HG03066 (cell line): ENCODE measurements at regions not wholly inside any gene's neighbourhood (a gene's known extent, or its start where the extent isn't known, plus 50 kb on each side); places are given as distances from the start of the nearest gene placed in this dataset.
"Not testable (repeated sequence)": the region's sequence is repeated elsewhere in the genome, so short reads cannot be mapped to it uniquely, and the experiment has no call there.

Experiments
- ATAC-seq: cut with Tn5 transposase; IDR thresholded peaks from one replicate; pipeline ENCODE4 v1.9.1; 2021; ENCODE audit warnings: low read depth; ENCODE audit not compliant: unreplicated experiment

DNA sequence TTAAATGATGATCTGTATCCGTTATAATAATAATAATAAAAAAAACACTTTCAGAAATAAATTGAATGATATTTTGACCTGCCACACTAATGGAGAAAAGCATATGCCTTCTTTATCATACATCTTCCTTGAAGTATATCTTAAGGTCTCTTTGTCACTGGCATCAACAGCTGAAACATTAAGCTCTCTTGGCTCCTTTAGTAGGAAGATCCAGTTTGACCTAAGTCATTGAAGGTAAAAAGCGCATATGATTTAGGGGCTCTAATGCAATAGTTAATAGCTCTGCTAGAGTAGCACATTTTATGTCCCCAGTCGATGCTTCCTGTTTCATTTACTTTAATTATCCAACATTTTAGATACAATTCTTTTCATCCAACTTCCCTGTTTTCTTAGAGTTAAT is 1010.8 kb downstream of the STPG2 start:
- ATAC-seq, result no peak

DNA sequence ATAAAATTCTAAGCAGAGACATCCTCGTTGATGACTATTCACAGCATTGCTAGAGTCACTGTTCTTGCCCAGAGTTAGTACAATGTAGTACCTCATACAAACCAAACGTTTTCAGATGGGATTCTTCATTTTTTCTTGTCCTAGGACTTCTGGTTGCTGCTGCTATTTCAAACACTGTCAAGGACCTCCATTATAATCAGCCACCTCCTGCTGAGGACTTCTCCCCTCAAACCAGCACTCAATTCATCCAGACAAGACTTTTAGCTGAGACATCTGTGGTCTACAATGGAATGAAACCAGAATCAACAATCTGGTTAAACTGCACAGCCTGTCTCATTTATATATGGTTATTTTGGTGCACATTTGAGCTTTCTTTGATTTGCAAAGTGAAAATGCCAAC is 1008.8 kb downstream of the STPG2 start:
- no peak for ATAC-seq

DNA sequence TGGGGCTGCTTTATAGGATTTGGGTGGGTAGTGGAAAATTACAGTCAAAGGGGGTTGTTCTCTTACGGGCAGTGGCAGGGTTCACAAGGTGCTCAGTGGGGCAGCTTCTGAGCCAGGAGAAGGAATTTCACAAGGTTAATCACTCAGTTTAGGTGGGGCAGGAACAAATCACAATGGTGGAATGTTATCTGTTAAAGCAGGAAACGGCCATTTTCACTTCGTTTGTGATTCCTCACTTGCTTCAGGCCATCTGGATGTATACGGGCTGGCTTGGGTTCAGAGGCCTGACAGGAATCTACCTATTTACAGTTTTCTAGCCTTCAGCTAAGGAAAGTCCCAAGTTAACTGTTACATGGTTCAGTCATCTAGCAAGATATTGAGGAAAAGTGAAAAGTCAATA is 1003.5 kb downstream of the STPG2 start:
- no peak for ATAC-seq

DNA sequence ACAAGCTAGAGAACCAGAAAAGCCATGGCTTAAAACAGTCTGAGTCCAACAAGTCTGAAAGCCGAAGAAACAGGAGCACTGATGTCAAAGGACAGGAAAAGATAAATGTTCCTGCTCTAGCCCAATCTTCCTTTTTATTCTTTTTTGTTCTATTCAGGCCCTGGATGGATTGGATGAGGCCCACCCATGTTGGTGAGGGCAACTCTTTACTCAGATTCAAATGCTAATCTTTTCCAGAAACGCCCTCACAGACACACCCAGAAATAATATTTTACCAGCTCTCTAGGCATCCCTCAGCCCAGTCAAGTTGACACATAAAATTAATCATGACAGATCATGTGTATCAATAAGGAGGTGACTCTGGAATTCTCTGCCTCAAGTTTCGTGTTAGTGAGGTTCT is 1002.7 kb downstream of the STPG2 start:
- ATAC-seq, result no peak

DNA sequence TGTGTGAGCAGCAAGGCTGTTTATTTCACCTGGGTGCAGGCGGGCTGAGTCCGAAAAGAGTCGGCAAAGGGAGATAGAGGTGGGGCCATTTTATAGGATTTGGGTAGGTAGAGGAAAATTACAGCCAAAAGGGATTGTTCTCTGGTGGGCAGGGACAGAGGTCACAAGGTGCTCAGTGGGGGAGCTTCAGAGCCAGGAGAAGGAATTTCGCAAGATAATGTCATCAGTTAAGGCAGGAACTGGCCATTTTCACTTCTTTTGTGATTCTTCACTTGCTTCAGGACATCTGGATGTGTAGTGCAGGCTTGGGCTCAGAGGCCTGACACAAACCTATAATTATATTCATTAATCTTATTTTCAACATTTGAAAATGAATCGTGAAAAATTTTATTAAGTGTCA is 1001.9 kb downstream of the STPG2 start:
- ATAC-seq, result not testable (repeated sequence)

DNA sequence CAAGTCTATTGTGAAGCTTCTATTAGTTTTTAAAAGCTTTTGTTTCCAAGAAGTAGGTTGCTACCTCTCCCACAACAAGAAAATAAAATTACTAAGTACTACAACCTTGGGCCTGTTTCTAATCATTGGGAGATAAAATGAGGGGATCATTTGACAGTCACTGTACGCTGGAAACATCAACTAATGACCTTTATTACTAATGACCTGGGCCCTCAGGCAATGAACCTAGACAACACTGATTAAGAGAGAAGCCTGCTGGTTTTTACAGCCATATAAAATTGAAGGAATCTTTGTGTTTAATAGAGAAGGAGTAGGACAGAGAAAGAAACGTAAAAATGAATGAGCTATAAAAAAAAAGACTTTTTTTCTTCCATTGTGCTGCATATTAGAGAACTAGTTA is 1000.9 kb downstream of the STPG2 start:
- ATAC-seq, result no peak

DNA sequence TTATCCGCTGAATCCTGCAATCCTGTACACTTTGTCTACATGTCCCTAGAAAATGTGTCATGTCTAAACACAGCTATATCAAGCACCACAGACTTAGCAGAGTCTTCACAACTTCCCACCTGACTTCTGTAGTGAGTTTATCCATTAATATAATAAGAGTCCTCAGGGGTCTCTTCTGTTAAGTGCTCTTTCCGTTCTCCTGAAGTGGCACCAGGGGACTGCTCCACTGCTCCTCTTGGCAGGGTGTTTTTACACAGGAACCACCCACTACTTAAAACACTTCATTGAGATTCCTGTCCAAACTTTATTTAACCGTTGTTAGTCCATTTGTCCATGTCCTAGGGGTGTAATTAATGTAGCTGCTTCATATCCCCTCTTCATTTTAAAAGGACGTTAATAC is 1000.4 kb downstream of the STPG2 start:
- no peak for ATAC-seq

DNA sequence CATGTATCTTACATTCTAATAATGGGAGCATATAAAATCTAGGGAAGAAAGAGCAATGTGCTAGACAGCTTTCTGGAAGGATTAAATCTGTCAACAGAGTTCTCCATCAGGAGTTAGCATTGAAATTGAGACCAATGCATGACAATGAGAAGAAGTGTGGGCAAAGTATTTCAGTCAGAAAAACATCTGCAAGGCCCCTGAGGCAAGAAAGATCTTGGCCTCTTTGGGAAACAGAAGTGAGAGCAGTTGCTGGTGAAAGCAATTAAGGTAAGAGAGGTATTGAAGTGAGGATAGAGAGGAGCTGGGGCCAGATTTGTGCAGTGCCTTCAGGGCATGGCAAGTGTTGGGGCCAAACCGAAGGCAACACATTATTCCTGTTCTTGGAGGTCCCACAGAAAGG is 999.1 kb downstream of the STPG2 start:
- no peak for ATAC-seq

DNA sequence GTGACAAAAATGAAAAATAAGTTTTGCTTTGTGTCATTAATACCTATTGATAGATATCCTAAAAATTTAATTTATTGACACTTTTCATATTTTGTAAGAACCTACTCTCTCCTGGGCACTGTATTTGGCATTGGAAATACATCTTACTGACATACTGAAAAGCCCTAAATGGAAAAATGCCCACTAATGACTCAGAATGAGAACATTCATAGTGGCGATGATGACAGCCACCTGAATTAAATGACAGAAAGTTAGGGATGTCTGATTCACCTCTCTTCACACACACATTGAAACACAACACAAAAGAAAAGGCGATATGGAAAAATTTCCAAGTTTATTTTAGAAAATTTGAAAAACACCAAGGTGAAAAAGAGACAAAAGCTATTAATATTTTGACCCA is 992.3 kb downstream of the STPG2 start:
- no peak for ATAC-seq

DNA sequence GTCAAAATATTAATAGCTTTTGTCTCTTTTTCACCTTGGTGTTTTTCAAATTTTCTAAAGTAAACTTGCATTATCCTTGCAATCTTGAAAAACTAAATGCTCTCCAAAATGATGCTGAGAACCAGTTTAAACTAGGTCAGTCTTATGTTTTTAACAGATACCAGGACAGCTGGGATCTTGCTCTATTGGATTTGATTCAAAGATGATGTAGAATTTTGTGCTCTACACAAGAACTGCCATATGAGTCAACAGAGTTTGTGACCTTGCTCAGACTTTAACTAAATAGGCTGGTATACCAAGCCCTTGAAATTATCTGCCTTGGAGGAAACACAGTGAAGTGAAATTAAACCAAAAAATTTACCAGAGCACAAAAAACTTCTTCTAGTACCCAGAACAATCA is 991.1 kb downstream of the STPG2 start:
- ATAC-seq, result no peak

DNA sequence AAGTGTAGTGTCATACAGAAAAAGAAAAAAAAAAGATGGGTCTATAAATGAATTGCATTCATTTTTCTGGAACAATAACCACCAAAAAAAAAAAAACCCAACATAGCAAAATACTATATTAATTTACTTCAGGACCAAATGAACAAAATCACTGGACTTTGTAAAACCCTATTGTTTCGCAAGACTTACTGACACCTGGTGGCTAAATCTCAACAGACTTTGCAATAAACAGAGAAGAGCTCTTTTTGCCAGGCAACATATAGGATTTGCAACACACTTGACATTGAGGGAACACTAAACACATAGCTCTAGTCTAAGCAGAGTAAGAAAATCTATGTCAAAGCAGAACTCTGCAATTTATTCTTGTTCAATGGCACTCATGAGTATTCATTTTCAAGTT is 990.2 kb downstream of the STPG2 start:
- no peak for ATAC-seq

DNA sequence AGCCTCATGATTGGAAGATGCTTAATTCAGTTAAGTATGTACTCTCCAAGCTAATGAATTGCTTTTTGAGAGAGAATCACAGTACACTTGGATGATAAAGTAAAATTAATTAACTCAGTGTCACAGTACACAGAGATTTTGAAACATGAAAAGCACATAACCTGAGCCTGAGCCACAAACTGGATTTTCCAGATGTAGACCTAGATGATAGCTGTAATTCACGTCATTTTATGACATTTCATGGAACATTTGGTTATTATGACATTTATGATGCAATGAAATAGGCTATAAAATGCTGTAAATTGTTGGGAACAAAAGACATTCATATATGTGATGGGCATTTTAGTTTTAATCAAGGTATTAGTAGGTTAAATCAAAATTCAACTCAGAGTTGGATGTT is 983.7 kb downstream of the STPG2 start:
- no peak for ATAC-seq

DNA sequence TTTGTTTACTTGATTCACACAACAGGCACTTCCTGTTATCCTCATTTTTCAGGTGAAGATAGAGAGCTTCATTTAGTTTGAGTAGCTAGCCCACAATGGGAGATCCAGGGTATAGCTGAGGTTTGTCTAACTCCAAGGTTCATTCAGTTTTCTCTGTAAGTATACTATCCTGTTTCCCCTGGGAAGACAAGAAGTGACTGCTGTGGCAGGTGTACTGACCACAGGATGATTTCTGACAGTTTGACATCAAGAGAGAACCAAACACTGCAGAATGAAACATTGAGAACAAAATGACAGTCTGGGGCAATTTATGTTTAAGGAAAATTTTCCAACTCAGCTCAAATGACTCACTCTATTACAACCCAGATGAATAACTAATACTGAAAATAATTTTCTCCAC is 958.0 kb downstream of the STPG2 start:
- no peak for ATAC-seq

DNA sequence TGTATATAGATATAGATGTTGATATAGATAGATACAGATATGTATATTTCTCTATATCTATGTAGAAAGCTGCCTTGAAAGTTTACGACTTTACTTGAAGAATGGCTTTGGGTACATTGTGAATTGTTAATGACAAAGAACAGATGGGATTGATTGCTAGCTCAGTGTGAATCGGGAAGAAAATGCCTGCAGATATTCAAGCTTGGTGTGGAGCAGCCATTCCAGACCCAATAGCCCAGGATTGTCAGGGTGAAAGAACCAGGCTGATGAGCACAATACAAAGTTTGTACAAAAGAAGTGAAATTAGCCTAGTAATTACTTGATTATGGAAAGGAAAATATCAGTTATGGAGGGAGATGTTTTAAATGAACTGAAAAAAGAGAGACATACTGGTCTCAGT is 946.2 kb downstream of the STPG2 start:
- ATAC-seq, result no peak

DNA sequence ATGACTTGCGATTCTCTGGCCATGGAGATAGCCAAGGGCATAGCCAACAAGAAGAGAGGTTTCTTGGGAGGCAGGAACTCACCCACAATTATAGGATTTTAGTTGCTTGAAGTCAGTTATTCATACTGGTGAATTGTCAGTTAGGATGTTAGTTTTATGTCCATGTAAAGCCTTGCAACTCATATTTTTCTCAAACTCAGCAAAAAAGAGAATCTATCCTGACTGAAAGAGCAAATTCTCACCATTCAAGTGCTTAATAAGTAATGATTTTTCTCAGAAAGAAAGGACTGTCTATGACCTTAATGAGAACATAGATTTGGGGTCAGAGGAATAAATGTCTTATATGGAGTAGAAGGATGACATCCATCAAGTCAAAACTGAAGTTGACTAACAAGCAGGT is 934.5 kb downstream of the STPG2 start:
- no peak for ATAC-seq

DNA sequence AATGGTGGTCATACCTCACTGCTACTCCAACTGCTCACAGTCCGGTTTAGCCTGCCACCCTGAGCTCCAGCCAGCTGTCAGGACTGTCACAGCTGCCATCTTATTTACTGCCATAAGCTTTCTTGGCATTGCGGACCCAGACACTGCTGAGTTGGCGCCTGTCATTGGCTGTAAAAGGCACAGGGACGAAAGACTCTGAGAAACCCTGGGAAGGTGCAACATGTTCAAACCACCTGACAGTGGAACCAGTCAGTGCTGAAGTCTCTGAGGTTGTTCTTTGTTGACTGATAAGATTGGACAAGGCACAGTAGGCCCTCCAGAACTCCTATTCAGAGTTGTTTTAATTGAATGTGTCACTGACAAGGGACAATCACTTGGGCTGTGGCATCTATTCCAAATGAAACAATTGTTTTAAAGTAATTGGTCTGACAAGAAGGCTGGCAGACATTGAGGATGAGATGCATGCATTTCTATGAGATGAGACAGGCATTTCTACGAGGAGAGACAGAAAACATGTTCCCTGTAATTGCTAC is 927.8 kb downstream of the STPG2 start:
- ATAC-seq, result no peak

DNA sequence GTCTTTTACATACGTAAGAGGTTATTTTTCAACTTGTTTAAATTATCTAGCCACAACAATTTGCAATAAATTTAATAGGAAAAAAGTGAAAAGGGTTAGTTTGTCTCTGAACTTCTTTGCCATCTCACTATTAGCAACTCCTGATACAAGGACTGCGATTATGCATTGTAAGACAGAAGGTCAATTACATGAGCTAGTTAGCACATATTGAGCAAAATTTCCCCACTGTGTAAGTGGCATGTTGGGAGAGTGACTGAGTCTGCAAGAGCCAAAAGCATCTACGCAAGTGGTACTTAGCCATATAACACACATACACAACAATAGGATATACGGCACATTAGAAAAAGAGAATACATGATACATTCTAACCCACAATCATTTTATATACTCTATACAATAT is 927.2 kb downstream of the STPG2 start:
- ATAC-seq, result no peak

DNA sequence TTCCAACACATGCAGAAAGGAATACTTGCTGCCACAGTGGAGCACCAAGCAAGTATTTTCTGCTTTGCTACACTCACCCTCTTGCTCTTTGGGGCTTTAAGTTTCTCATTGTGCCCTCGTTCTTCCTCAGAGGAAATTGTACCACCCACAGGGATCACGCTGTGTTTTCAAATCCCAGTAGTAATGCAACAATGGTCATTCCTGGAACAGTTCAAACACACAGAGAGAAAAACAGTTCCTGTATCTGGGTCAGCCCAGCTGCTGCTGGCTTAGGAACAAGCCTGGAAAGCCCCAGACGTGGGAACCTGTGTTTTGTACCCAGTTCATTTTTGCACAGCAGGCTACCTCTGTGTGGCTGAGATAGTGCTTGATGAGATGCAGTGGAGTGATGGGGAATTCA is 907.8 kb downstream of the STPG2 start:
- no peak for ATAC-seq

DNA sequence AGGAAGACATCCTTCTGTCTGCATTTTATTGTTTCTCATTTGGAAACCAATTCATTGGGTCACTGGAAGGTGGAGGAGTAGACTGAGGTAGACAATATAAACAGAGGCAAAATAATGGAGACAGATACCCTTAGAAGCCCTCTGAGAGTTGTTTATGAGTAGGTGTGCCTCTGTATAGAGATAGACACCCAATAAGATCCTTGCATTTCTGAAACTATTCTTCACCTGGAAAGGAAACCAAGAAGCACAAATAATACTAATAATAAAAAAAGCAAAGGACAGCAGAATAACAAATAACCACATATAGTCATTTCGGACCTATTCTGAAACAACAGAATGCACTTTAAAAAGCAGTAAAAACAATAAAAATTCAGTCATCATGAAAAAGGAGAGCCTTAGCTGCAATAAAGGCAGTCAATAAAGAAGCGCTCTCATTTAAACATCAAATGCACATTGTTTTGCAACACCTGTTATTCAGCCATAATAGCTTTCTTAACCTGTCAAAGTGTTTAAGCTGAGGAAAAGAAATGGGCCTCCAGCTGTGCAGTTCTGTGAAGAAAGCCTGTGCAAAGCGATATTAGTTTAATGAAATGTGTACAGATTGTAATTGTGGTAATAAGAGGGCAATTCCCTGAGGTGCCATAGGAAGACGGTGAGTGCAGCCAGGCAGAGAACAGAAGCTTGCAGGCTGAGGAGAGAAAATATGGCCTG is 904.2 kb downstream of the STPG2 start:
- no peak for ATAC-seq

DNA sequence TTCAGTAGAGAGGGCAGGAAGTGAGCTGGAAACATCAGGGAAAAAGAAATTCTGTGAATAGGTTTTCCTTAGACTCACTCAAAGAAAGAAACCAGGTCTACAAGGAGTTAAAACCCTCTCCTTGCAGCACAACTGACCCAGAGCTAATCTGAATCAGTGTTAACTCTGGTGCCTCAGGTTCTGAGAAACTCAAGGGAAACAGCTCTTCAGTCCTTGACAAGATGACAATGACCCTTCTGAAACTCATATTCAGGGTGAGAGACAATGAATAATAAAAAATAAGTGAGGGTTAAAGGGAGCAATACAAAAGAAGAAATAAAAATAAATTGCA is 903.6 kb downstream of the STPG2 start:
- ATAC-seq, result no peak

DNA sequence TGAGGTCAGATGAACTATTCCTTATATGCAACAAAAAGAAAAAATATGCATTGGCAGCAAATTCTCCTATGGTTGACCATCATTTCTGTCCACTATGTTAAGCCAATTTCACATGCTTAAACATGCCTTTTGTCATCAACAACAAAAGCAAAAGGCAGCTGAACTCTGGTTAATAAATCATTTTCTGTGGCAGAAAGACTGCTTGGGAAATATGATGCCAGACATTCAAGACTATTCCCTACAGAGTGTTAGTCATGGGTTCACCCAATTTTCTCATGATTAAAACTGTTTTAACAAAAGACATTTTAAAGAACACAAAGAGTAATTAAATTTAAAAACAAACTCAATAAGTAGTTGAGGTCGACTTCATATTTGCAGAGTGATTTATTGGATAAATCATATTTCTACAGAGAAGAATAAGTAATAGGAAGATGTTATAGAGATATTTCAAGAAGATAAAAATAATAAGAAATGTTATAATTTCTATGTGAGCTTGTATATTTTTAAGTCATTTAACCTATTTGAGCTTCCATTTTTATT is 890.6 kb downstream of the STPG2 start:
- no peak for ATAC-seq

DNA sequence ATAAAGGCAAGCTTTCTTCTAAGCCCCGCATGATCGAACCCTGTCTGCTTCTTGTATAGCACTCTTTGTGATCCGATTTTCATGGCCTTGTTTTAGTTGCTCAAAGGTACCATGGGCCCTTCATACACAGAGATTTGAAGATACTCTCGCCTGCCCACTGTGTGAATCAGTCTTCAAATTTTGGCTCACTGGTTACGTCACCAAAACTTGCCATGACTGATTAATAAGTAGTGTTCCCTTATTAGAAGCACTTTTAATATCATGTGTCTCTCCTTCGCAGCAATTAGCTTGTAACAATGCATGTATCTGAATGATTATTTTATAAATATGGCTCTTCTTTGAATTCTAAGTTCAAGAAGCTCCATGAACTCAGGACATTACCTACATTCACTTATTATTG is 880.5 kb downstream of the STPG2 start:
- no peak for ATAC-seq

DNA sequence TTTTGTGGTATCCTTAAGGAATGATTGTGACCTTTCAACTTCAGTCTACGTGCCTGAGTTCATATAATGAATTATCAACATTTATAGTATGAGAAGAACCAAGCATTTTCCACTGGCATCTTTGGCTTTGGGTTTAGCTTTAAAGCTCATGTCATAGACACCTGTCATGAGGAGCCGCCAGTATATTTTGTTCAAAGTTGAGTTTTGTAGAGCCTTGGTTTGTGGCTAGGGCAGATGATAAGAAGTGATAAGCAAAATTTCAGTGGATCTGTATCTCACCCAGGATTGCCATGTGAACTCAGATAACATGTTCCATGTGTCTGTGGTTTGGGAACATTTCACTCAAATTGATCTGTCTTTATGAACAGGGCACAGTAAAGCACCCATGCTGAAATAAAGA is 873.2 kb downstream of the STPG2 start:
- ATAC-seq, result no peak
